ENCODE measurements at regions not wholly inside any gene's neighbourhood (a gene's known extent, or its start where the extent isn't known, plus 50 kb on each side); places are given as distances from the start of the nearest gene placed in this dataset.

DNA sequence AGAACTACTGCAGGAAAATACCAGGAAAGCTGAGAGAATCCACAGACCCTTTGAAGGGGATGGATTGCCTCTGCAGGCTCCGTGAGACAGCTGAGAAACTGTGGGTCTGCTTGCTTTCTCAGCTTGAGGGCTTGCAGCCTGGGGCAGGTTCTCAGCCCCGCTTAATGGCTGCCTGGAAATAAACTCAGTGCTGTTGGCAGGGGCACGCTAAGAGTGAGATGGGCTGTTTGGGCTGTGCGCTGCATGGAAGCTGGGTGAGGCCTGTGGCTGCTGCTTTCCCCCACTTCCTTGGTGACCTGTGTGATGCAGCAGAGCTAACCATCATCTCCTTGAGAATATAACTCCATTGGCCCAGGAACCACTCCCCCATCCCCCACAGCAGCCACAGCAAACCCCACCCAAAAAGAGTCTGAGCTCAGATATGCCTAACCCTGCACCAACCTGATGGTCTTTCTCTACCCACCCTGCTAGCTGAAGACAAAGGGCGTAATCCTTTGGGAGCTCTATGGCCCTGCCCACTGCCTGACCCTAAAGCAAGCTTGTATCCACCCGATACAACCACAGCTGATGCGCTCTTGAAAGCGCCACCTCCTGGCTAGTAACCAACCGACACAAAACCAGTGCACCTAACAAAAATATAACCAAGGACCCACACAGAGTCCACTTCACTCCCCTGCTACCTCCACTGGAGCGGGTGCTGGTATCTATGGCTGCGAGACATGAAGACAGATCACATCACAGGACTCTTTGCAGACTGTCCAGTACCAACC, 800.6 kb upstream of the MAP3K7 start:
- no peak for TF ChIP-seq POLR2A (IDR thresholded peaks at IDR 0.05; ENCODE audit: low read depth, low read length)
- TF ChIP-seq POLR2AphosphoS5 (IDR thresholded peaks at IDR 0.05; ENCODE audit: low read depth, low read length): no peak
